ENCODE measurements at regions not wholly inside any gene's neighbourhood (a gene's known extent, or its start where the extent isn't known, plus 50 kb on each side); places are given as distances from the start of the nearest gene placed in this dataset.

- H3K4me2 ChIP-seq (ENCODE audit: low read length): no peak overlapping the region
These were observed 50.5 kb upstream of the DST start for GRCh38 chr6:56693246-56693607.

DNA sequence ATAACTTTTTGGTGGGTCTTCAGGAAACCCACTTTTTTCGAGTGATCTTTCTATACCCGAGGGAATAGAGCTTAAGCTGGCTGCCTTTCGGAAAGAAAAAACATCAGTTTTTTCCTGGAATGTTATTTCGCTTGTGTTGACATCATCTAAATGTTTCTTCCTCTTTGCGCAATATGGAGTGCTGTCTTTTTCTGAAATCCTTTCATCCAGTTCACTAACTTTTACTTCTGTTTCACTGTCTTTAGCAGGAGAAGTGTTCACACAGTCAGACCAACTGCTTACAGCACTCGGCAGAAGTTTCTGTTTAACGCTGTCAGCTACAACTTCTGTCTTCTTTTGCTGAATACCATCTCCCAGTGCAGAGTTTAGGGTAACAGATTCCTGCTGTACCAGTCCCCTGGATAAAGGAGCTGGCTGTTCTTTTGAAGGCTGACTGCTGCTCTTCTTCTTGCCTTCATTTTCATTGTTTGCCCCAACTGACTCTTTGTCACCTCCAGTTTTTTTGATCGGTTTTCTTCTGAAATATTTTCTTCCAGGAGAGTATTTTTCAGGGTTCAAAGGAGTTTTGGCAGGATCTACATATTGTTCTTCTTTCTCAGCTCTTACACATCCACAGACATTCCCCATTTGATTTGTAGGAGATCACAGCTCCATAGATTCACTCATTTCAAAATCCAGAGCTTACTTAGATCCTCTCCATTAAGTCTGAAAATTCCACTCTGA is 50.0 kb upstream of the DST start:
- H4K20me1 ChIP-seq (ENCODE audit: insufficient read depth, low read length): no peaks in the 10 kb centered on the region
- no peaks in the 10 kb centered on the region for H3K9me3 ChIP-seq (ENCODE audit: low read length)
- no peak overlapping the region for H3K4me2 ChIP-seq (ENCODE audit: low read length)
- H2AFZ ChIP-seq (ENCODE audit: low read length): no peak overlapping the region
- TF ChIP-seq EZH2phosphoT487 (IDR thresholded peaks at IDR 0.05; ENCODE audit: borderline replicate concordance, low read depth, low read length) (no peak), CTCF (conservative IDR thresholded peaks at IDR 0.05; ENCODE audit: low read length) (no peak)
- no peak overlapping the region for H3K27ac ChIP-seq (ENCODE audit: low read depth, low read length, poor library complexity, severe bottlenecking)
- no peaks in the 10 kb centered on the region for H3K4me1 ChIP-seq (ENCODE audit: insufficient read depth, low read length, poor library complexity, severe bottlenecking)
- no TSS peak for BruUV-seq (replicated peaks)
- no peaks in the 10 kb centered on the region for H3K9me2 ChIP-seq (ENCODE audit: insufficient read depth, low read length)
- CTCF ChIA-PET (ENCODE audit: unreplicated experiment): no interaction called here
- POLR2A ChIA-PET: interaction anchor here (1.9 kb wide), 1 partner anchor 15 kb away, joined by 11 read pairs; no protein-coding TSS in a partner anchor
- DNase-seq (ENCODE audit: low spot score): no peak
- H3K4me3 ChIP-seq (ENCODE audit: low read depth, low read length, poor library complexity, severe bottlenecking): no peak overlapping the region
- intact Hi-C loops (cut with micrococcal nuclease; ENCODE audit: unreplicated experiment): no loop called here
- no peaks in the 10 kb centered on the region for H3K79me2 ChIP-seq (ENCODE audit: insufficient read depth, low read depth, low read length)
- H3K36me3 ChIP-seq (ENCODE audit: insufficient read depth, low read length): no peaks in the 10 kb centered on the region

More at GRCh38 chr6:56693246-56693607, 50.5 kb upstream of the DST start:
- Histone ChIP-seq H4K20me1 (ENCODE audit: insufficient read depth, low read length) (no peaks in the 10 kb centered on the region), H2AFZ (ENCODE audit: low read length) (no peak overlapping the region), H3K9me2 (ENCODE audit: insufficient read depth, low read length) (no peaks in the 10 kb centered on the region), H3K4me1 (ENCODE audit: insufficient read depth, low read length, poor library complexity, severe bottlenecking) (no peaks in the 10 kb centered on the region), H3K36me3 (ENCODE audit: insufficient read depth, low read length) (no peaks in the 10 kb centered on the region), H3K4me3 (ENCODE audit: low read depth, low read length, poor library complexity, severe bottlenecking) (no peak overlapping the region), H3K79me2 (ENCODE audit: insufficient read depth, low read depth, low read length) (no peaks in the 10 kb centered on the region), H3K27ac (ENCODE audit: low read depth, low read length, poor library complexity, severe bottlenecking) (no peak overlapping the region), H3K9me3 (ENCODE audit: low read length) (no peaks in the 10 kb centered on the region)
- intact Hi-C loops (cut with micrococcal nuclease; ENCODE audit: unreplicated experiment): no loop called here
- TF ChIP-seq CTCF (conservative IDR thresholded peaks at IDR 0.05; ENCODE audit: low read length): no peak
- TF ChIP-seq EZH2phosphoT487 (IDR thresholded peaks at IDR 0.05; ENCODE audit: borderline replicate concordance, low read depth, low read length): no peak
- ChIA-PET CTCF (ENCODE audit: unreplicated experiment) (no interaction called here), POLR2A (interaction anchor here (1.9 kb wide), 1 partner anchor 15 kb away, joined by 11 read pairs; no protein-coding TSS in a partner anchor)
- BruUV-seq (replicated peaks): no TSS peak
- no peak for DNase-seq (ENCODE audit: low spot score)

Measured in OCI-LY7 (cell line).